Calu3 (cell line): ENCODE measurements at regions not wholly inside any gene's neighbourhood (a gene's known extent, or its start where the extent isn't known, plus 50 kb on each side); places are given as distances from the start of the nearest gene placed in this dataset.

Experiments
- BruUV-seq: library from RNA; stranded (reverse); fragments of 400-500 nt; replicated peaks from 2 replicates; lab custom pipeline; 2021; lab: Mats Ljungman, UMichigan
- CTCF ChIA-PET: fragments of 300-600 bp; sonication (Branson Sonifier 250); formaldehyde crosslinking; loops from one replicate; lab custom pipeline; 2022; ENCODE audit warnings: antibody characterized with exemption; lab: Charles Lee
- DNase-seq: peaks from one replicate; pipeline ENCODE4 v3.0.0; 2022
- H3K27ac Mint-ChIP-seq: one replicate; pipeline ENCODE4 v1.8.0; 2022; ENCODE audit warnings: mixed read lengths; ENCODE audit not compliant: unreplicated experiment
- H3K27me3 Mint-ChIP-seq: one replicate; pipeline ENCODE4 v1.8.0; 2022; ENCODE audit warnings: mixed read lengths; ENCODE audit not compliant: unreplicated experiment
- H3K36me3 Mint-ChIP-seq: one replicate; pipeline ENCODE4 v1.8.0; 2022; ENCODE audit warnings: mild to moderate bottlenecking, moderate library complexity, mixed read lengths; ENCODE audit not compliant: insufficient read depth, unreplicated experiment
- H3K4me1 Mint-ChIP-seq: one replicate; pipeline ENCODE4 v1.8.0; 2022; ENCODE audit warnings: mild to moderate bottlenecking, low read depth, mixed read lengths; ENCODE audit not compliant: unreplicated experiment
- H3K4me3 Mint-ChIP-seq: one replicate; pipeline ENCODE4 v1.8.0; 2022; ENCODE audit warnings: mild to moderate bottlenecking, low read depth, moderate library complexity, mixed read lengths; ENCODE audit not compliant: unreplicated experiment
- H3K9me3 Mint-ChIP-seq: one replicate; pipeline ENCODE4 v1.8.0; 2022; ENCODE audit warnings: low read depth, mixed read lengths; ENCODE audit not compliant: unreplicated experiment
- intact Hi-C: fragments of 100-400 bp; cut with micrococcal nuclease; formaldehyde crosslinking; loops from one replicate; pipeline ENCODE4 v1.10.0; 2022; ENCODE audit not compliant: unreplicated experiment
- TF ChIP-seq, protein P1 (sequence below): fragments of 200-600 bp; IDR thresholded peaks from one replicate; pipeline ENCODE4 v1.8.0; 2022; ENCODE audit warnings: antibody characterized with exemption; ENCODE audit not compliant: unreplicated experiment

DNA sequence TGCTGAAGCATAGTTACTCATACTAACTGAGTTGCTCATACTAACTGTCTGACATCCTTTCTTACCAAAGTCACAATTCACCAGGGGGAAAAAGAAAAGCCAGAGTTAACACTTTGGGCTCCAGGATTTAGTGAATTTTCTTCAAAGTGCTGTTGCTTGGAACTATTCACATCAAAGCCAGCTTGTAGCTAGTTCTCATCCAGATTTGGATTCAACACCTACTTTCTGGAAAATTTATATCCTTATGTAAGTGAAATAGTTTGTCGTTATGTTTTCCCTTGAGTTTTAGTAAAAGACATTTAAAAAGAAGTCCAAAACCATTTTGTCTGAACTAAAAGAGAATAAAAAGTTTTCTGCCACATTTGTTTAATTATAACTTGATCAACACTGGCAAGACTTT is 264.6 kb downstream of the BRINP2 start:
- BruUV-seq = no TSS peak
- peaks cover 75% of the 10 kb centered on the region for H3K27me3 Mint-ChIP-seq
- no peak overlapping the region for H3K27ac Mint-ChIP-seq
- TF ChIP-seq, protein P1, sequence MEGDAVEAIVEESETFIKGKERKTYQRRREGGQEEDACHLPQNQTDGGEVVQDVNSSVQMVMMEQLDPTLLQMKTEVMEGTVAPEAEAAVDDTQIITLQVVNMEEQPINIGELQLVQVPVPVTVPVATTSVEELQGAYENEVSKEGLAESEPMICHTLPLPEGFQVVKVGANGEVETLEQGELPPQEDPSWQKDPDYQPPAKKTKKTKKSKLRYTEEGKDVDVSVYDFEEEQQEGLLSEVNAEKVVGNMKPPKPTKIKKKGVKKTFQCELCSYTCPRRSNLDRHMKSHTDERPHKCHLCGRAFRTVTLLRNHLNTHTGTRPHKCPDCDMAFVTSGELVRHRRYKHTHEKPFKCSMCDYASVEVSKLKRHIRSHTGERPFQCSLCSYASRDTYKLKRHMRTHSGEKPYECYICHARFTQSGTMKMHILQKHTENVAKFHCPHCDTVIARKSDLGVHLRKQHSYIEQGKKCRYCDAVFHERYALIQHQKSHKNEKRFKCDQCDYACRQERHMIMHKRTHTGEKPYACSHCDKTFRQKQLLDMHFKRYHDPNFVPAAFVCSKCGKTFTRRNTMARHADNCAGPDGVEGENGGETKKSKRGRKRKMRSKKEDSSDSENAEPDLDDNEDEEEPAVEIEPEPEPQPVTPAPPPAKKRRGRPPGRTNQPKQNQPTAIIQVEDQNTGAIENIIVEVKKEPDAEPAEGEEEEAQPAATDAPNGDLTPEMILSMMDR = no peak
- CTCF ChIA-PET = no interaction called here
- no peaks in the 10 kb centered on the region for H3K4me1 Mint-ChIP-seq
- H3K9me3 Mint-ChIP-seq = no peaks in the 10 kb centered on the region
- DNase-seq = no peak
- no peaks in the 10 kb centered on the region for H3K36me3 Mint-ChIP-seq
- intact Hi-C loops = no loop called here
- no peak overlapping the region for H3K4me3 Mint-ChIP-seq

DNA sequence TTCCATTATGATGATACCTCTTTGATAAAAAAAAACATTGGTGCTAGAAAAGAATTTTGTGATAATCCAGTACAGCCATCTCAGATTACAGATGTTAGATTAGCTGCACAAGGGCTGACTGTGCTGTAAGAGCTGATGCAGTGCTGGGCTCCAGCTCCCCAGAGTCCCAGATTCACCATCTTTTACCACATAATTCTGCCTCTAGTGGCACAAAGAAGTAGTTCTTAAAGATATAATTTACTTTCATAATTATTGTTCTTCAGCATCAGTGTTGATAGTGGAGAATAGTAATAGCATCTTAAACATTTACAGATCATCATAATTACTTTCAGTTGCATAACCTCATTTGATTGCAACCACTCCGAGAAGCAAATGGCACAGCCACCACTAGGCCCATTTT is 262.1 kb downstream of the BRINP2 start:
- Mint-ChIP-seq H3K27ac (no peak overlapping the region), H3K4me3 (no peak overlapping the region), H3K27me3 (peaks cover 62% of the 10 kb centered on the region), H3K9me3 (no peaks in the 10 kb centered on the region), H3K4me1 (no peaks in the 10 kb centered on the region), H3K36me3 (no peaks in the 10 kb centered on the region)
- CTCF ChIA-PET = interaction anchor here (0.6 to 1.2 kb wide), 2 partner anchors 10 to 113 kb away, joined by 3 to 4 read pairs; no protein-coding TSS in a partner anchor
- DNase-seq = no peak
- BruUV-seq = no TSS peak
- intact Hi-C loops = no loop called here
- TF ChIP-seq, protein P1 = peak; percentile 38

DNA sequence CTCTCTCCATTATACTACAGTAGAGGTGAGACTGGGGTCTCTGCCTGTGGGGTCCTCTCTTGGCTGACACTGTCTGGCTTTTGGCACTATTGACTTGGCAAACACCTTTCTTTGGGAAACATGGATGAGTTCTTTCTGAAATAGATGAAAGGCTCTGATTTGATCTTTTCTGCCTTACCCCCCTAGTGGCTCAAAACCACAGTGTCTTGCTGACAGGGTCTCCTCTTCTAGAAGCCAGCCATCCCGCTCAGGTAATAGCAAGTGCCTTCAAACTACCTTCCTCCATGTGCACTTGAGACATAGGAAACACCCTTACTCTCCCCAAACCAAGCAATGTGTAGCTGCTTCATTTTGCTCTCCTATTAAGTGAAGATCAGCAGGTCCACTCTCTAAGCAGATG is 260.4 kb downstream of the BRINP2 start:
- H3K27ac Mint-ChIP-seq = no peak overlapping the region
- CTCF ChIA-PET = no interaction called here
- peaks cover 59% of the 10 kb centered on the region for H3K27me3 Mint-ChIP-seq
- H3K9me3 Mint-ChIP-seq = no peaks in the 10 kb centered on the region
- H3K4me3 Mint-ChIP-seq = no peak overlapping the region
- DNase-seq = no peak
- BruUV-seq = no TSS peak
- H3K4me1 Mint-ChIP-seq = no peaks in the 10 kb centered on the region
- H3K36me3 Mint-ChIP-seq = no peaks in the 10 kb centered on the region
- intact Hi-C loops = no loop called here
- TF ChIP-seq, protein P1 = no peak

DNA sequence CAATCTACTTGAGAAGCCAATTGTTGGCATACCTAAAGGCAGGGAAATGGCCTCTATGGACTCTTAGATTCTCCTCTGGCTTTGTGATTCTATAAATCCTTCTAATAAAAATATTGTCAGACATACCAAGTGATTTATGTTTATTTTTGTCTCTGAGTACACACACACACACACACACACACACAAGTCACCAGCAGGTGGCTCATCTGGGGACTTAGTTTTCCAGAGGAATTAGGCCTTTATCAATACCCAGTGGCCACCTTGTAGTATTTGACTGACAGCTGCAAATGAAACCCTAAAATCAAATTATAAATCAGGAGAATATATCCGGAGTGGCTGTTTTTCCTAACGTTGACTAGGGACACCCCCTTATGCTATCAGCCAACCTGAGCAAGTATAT is 258.5 kb downstream of the BRINP2 start:
- CTCF ChIA-PET = interaction anchor here (1.4 kb wide), 1 partner anchor 20 kb away, joined by 4 read pairs; no protein-coding TSS in a partner anchor
- TF ChIP-seq, protein P1 = no peak
- H3K9me3 Mint-ChIP-seq = no peaks in the 10 kb centered on the region
- no peaks in the 10 kb centered on the region for H3K36me3 Mint-ChIP-seq
- intact Hi-C loops = no loop called here
- no peak for DNase-seq
- peaks cover 41% of the 10 kb centered on the region for H3K27me3 Mint-ChIP-seq
- H3K4me1 Mint-ChIP-seq = no peaks in the 10 kb centered on the region
- BruUV-seq = no TSS peak
- H3K27ac Mint-ChIP-seq = no peak overlapping the region
- H3K4me3 Mint-ChIP-seq = no peak overlapping the region
